ENCODE measurements at regions not wholly inside any gene's neighbourhood (a gene's known extent, or its start where the extent isn't known, plus 50 kb on each side); places are given as distances from the start of the nearest gene placed in this dataset.

DNA sequence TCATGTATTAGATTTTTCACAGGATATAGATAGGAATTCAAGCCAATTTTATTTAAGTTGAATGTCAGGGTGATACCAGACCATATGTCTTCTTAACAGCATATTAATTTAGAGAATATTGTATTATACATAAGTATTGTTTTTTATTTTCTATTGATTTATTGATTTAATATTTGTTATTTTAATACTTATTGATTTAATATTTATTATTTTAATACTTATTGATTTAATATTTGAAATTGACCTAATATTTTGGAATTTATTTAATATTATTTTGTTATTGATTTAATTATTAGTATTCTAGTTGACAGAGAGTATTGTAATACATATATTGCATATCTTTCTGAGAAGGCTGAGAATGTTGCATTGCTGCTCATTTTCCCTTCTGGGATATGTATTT, 1411.8 kb upstream of the ACO1 start:
- TF ChIP-seq, protein P1, sequence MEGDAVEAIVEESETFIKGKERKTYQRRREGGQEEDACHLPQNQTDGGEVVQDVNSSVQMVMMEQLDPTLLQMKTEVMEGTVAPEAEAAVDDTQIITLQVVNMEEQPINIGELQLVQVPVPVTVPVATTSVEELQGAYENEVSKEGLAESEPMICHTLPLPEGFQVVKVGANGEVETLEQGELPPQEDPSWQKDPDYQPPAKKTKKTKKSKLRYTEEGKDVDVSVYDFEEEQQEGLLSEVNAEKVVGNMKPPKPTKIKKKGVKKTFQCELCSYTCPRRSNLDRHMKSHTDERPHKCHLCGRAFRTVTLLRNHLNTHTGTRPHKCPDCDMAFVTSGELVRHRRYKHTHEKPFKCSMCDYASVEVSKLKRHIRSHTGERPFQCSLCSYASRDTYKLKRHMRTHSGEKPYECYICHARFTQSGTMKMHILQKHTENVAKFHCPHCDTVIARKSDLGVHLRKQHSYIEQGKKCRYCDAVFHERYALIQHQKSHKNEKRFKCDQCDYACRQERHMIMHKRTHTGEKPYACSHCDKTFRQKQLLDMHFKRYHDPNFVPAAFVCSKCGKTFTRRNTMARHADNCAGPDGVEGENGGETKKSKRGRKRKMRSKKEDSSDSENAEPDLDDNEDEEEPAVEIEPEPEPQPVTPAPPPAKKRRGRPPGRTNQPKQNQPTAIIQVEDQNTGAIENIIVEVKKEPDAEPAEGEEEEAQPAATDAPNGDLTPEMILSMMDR (IDR thresholded peaks at IDR 0.05) = no peak
- no peak for TF ChIP-seq POLR2A (IDR thresholded peaks at IDR 0.05)
